ENCODE measurements at regions not wholly inside any gene's neighbourhood (a gene's known extent, or its start where the extent isn't known, plus 50 kb on each side); places are given as distances from the start of the nearest gene placed in this dataset.

DNA sequence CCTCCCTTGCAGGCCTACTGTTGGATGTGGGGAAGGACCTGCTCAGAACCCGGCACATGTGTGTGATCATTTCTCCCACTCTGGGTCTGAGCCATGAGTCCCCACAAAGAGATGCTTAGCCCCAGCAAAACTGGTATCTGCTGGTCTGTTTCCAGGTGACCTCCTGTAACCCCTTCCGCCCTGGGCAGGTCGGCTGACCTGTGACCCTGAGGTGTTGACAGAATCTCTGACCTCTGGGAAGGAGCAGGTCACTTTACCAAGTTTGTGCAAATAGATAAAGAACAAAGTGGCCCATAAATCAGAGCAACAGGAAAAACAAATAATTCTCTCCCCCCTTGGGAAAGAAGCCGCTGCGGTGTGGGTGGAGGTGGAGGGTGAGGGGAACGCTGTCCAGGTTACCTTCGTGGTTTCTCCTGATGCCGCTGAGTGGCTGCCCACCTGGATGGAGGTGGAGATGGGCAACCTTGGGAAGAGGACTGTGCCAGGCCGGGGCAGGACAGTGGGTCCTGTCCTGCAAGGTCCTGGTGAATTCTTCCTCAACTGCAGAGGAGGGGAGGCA, 174.0 kb upstream of the MYCN start:
- TF ChIP-seq, protein P1, sequence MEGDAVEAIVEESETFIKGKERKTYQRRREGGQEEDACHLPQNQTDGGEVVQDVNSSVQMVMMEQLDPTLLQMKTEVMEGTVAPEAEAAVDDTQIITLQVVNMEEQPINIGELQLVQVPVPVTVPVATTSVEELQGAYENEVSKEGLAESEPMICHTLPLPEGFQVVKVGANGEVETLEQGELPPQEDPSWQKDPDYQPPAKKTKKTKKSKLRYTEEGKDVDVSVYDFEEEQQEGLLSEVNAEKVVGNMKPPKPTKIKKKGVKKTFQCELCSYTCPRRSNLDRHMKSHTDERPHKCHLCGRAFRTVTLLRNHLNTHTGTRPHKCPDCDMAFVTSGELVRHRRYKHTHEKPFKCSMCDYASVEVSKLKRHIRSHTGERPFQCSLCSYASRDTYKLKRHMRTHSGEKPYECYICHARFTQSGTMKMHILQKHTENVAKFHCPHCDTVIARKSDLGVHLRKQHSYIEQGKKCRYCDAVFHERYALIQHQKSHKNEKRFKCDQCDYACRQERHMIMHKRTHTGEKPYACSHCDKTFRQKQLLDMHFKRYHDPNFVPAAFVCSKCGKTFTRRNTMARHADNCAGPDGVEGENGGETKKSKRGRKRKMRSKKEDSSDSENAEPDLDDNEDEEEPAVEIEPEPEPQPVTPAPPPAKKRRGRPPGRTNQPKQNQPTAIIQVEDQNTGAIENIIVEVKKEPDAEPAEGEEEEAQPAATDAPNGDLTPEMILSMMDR (conservative IDR thresholded peaks at IDR 0.05; ENCODE audit: low read depth in 2 of 2): no peak
- TF ChIP-seq, protein P2, sequence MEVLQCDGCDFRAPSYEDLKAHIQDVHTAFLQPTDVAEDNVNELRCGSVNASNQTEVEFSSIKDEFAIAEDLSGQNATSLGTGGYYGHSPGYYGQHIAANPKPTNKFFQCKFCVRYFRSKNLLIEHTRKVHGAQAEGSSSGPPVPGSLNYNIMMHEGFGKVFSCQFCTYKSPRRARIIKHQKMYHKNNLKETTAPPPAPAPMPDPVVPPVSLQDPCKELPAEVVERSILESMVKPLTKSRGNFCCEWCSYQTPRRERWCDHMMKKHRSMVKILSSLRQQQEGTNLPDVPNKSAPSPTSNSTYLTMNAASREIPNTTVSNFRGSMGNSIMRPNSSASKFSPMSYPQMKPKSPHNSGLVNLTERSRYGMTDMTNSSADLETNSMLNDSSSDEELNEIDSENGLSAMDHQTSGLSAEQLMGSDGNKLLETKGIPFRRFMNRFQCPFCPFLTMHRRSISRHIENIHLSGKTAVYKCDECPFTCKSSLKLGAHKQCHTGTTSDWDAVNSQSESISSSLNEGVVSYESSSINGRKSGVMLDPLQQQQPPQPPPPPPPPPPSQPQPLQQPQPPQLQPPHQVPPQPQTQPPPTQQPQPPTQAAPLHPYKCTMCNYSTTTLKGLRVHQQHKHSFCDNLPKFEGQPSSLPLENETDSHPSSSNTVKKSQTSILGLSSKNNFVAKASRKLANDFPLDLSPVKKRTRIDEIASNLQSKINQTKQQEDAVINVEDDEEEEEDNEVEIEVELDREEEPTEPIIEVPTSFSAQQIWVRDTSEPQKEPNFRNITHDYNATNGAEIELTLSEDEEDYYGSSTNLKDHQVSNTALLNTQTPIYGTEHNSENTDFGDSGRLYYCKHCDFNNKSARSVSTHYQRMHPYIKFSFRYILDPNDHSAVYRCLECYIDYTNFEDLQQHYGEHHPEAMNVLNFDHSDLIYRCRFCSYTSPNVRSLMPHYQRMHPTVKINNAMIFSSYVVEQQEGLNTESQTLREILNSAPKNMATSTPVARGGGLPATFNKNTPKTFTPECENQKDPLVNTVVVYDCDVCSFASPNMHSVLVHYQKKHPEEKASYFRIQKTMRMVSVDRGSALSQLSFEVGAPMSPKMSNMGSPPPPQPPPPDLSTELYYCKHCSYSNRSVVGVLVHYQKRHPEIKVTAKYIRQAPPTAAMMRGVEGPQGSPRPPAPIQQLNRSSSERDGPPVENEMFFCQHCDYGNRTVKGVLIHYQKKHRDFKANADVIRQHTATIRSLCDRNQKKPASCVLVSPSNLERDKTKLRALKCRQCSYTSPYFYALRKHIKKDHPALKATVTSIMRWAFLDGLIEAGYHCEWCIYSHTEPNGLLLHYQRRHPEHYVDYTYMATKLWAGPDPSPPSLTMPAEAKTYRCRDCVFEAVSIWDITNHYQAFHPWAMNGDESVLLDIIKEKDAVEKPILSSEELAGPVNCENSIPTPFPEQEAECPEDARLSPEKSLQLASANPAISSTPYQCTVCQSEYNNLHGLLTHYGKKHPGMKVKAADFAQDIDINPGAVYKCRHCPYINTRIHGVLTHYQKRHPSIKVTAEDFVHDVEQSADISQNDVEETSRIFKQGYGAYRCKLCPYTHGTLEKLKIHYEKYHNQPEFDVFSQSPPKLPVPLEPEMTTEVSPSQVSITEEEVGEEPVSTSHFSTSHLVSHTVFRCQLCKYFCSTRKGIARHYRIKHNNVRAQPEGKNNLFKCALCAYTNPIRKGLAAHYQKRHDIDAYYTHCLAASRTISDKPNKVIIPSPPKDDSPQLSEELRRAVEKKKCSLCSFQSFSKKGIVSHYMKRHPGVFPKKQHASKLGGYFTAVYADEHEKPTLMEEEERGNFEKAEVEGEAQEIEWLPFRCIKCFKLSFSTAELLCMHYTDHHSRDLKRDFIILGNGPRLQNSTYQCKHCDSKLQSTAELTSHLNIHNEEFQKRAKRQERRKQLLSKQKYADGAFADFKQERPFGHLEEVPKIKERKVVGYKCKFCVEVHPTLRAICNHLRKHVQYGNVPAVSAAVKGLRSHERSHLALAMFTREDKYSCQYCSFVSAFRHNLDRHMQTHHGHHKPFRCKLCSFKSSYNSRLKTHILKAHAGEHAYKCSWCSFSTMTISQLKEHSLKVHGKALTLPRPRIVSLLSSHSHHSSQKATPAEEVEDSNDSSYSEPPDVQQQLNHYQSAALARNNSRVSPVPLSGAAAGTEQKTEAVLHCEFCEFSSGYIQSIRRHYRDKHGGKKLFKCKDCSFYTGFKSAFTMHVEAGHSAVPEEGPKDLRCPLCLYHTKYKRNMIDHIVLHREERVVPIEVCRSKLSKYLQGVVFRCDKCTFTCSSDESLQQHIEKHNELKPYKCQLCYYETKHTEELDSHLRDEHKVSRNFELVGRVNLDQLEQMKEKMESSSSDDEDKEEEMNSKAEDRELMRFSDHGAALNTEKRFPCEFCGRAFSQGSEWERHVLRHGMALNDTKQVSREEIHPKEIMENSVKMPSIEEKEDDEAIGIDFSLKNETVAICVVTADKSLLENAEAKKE (CRISPR knock-in tag; IDR thresholded peaks at IDR 0.05): no peak
- no peak for TF ChIP-seq CREB1 (CRISPR knock-in tag; IDR thresholded peaks at IDR 0.05; ENCODE audit: low read depth)
- TF ChIP-seq, protein P3, sequence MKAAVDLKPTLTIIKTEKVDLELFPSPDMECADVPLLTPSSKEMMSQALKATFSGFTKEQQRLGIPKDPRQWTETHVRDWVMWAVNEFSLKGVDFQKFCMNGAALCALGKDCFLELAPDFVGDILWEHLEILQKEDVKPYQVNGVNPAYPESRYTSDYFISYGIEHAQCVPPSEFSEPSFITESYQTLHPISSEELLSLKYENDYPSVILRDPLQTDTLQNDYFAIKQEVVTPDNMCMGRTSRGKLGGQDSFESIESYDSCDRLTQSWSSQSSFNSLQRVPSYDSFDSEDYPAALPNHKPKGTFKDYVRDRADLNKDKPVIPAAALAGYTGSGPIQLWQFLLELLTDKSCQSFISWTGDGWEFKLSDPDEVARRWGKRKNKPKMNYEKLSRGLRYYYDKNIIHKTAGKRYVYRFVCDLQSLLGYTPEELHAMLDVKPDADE (IDR thresholded peaks at IDR 0.05): no peak
- no peak for TF ChIP-seq POLR2AphosphoS5 (IDR thresholded peaks at IDR 0.05; ENCODE audit: low read depth)
- TF ChIP-seq, protein P4, sequence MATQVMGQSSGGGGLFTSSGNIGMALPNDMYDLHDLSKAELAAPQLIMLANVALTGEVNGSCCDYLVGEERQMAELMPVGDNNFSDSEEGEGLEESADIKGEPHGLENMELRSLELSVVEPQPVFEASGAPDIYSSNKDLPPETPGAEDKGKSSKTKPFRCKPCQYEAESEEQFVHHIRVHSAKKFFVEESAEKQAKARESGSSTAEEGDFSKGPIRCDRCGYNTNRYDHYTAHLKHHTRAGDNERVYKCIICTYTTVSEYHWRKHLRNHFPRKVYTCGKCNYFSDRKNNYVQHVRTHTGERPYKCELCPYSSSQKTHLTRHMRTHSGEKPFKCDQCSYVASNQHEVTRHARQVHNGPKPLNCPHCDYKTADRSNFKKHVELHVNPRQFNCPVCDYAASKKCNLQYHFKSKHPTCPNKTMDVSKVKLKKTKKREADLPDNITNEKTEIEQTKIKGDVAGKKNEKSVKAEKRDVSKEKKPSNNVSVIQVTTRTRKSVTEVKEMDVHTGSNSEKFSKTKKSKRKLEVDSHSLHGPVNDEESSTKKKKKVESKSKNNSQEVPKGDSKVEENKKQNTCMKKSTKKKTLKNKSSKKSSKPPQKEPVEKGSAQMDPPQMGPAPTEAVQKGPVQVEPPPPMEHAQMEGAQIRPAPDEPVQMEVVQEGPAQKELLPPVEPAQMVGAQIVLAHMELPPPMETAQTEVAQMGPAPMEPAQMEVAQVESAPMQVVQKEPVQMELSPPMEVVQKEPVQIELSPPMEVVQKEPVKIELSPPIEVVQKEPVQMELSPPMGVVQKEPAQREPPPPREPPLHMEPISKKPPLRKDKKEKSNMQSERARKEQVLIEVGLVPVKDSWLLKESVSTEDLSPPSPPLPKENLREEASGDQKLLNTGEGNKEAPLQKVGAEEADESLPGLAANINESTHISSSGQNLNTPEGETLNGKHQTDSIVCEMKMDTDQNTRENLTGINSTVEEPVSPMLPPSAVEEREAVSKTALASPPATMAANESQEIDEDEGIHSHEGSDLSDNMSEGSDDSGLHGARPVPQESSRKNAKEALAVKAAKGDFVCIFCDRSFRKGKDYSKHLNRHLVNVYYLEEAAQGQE (IDR thresholded peaks at IDR 0.05; ENCODE audit: unreplicated experiment): no peak
- TF ChIP-seq STAT1 (IDR thresholded peaks at IDR 0.05; ENCODE audit: unreplicated experiment): no peak
- no peak for TF ChIP-seq ZNF331 (CRISPR knock-in tag; IDR thresholded peaks at IDR 0.05; ENCODE audit: low read depth)
- no peak for TF ChIP-seq EZH2phosphoT487 (IDR thresholded peaks at IDR 0.05; ENCODE audit: unreplicated experiment)
- no peak for TF ChIP-seq NANOG (IDR thresholded peaks at IDR 0.05; ENCODE audit: borderline replicate concordance)
- no peak for TF ChIP-seq ZNF114 (CRISPR knock-in tag; IDR thresholded peaks at IDR 0.05)
- TF ChIP-seq EZH2 (IDR thresholded peaks at IDR 0.05; ENCODE audit: low read depth, unreplicated experiment): no peak
- Histone ChIP-seq H2AFZ (no peak overlapping the region), H3K36me3 (ENCODE audit: insufficient read depth) (no peaks in the 10 kb centered on the region), H3K27ac (ENCODE audit: low read depth) (no peak overlapping the region), H3F3A (replicated peaks; ENCODE audit: low read depth) (no peaks in the 10 kb centered on the region), H3K4me1 (ENCODE audit: insufficient read depth) (no peaks in the 10 kb centered on the region), H3K79me2 (replicated peaks; ENCODE audit: insufficient read depth) (no peaks in the 10 kb centered on the region), H3K4me2 (no peak overlapping the region), H4K20me1 (replicated peaks; ENCODE audit: insufficient read depth) (no peaks in the 10 kb centered on the region), H3K4me3 (no peak overlapping the region), H3K27me3 (ENCODE audit: insufficient read depth) (no peaks in the 10 kb centered on the region), H3K9me2 (ENCODE audit: insufficient read depth) (no peaks in the 10 kb centered on the region)
- H3K27ac Mint-ChIP-seq: no peak overlapping the region
- H3K4me3 Mint-ChIP-seq: no peak overlapping the region
- peaks cover 4% of the 10 kb centered on the region for H3K27me3 Mint-ChIP-seq (ENCODE audit: insufficient read depth, low read depth, poor library complexity)
- H3K9me3 Mint-ChIP-seq: no peaks in the 10 kb centered on the region; the same call in 2 of the 3 replicates
- peaks cover 20% of the 10 kb centered on the region for H3K4me1 Mint-ChIP-seq
- H3K36me3 Mint-ChIP-seq (ENCODE audit: low read depth): no peaks in the 10 kb centered on the region
- DNase-seq (ENCODE audit: low spot score): no peak
- ATAC-seq: no peak

Data from GM23338 (cell line).